ENCODE measurements at regions not wholly inside any gene's neighbourhood (a gene's known extent, or its start where the extent isn't known, plus 50 kb on each side); places are given as distances from the start of the nearest gene placed in this dataset.

DNA sequence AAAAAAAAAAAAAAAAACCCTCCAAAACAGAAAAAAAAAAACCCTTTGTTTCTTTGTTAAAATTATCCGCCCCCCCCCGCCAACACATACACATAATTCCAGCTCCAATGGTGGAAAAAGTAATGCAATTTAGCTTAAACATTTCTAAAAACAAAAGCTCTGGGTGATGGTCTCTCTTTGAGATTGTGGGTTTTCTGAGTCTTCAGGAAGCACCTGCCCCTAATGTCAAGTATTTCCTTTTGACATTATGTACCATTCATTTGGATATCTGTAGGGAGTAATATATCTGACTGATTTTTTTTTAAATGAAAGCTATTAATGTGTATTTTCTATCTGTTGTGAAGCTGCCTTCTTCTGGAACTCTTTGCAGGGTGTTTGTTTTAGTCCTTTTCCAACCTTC, 389.7 kb downstream of the TAF11L14 start:
- no peak for DNase-seq
- H3K4me3 ChIP-seq, result no peak overlapping the region
- TF ChIP-seq, protein P1, sequence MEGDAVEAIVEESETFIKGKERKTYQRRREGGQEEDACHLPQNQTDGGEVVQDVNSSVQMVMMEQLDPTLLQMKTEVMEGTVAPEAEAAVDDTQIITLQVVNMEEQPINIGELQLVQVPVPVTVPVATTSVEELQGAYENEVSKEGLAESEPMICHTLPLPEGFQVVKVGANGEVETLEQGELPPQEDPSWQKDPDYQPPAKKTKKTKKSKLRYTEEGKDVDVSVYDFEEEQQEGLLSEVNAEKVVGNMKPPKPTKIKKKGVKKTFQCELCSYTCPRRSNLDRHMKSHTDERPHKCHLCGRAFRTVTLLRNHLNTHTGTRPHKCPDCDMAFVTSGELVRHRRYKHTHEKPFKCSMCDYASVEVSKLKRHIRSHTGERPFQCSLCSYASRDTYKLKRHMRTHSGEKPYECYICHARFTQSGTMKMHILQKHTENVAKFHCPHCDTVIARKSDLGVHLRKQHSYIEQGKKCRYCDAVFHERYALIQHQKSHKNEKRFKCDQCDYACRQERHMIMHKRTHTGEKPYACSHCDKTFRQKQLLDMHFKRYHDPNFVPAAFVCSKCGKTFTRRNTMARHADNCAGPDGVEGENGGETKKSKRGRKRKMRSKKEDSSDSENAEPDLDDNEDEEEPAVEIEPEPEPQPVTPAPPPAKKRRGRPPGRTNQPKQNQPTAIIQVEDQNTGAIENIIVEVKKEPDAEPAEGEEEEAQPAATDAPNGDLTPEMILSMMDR (IDR thresholded peaks at IDR 0.05), result no peak
- TF ChIP-seq POLR2A (IDR thresholded peaks at IDR 0.05), result no peak
- H3K36me3 ChIP-seq, result no peaks in the 10 kb centered on the region
- H3K27ac ChIP-seq, result no peak overlapping the region
- no peaks in the 10 kb centered on the region for H3K27me3 ChIP-seq
- H3K9me3 ChIP-seq, result no peaks in the 10 kb centered on the region
- no peaks in the 10 kb centered on the region for H3K4me1 ChIP-seq
- intact Hi-C loops (cut with DNase I; ENCODE audit: low total_unique reads), result no loop called here

DNA sequence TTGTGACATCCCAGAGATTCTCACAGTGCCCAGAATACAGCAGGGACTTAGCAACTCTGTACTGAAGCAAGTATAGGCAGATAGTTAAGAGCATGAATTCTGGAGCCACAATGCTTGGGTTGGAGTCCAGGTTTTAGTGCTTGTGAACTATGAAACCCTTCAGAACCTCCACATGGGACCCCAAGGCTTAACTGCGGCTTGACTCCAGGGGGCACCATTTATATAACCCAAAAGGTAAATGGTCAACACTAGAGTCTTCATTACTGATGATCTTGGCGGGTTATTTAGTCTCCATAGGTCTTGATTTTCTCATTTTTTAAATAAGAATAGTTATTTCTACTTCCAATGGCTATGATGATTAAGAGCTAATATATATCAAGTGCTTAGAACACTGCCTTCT, 390.3 kb downstream of the TAF11L14 start:
- TF ChIP-seq, protein P1 (IDR thresholded peaks at IDR 0.05), result no peak
- no peak for TF ChIP-seq POLR2A (IDR thresholded peaks at IDR 0.05)
- Histone ChIP-seq H3K4me3 (no peak overlapping the region), H3K36me3 (no peaks in the 10 kb centered on the region), H3K4me1 (no peaks in the 10 kb centered on the region), H3K27ac (no peak overlapping the region), H3K9me3 (no peaks in the 10 kb centered on the region), H3K27me3 (no peaks in the 10 kb centered on the region)
- intact Hi-C loops (cut with DNase I; ENCODE audit: low total_unique reads), result no loop called here
- DNase-seq, result no peak

DNA sequence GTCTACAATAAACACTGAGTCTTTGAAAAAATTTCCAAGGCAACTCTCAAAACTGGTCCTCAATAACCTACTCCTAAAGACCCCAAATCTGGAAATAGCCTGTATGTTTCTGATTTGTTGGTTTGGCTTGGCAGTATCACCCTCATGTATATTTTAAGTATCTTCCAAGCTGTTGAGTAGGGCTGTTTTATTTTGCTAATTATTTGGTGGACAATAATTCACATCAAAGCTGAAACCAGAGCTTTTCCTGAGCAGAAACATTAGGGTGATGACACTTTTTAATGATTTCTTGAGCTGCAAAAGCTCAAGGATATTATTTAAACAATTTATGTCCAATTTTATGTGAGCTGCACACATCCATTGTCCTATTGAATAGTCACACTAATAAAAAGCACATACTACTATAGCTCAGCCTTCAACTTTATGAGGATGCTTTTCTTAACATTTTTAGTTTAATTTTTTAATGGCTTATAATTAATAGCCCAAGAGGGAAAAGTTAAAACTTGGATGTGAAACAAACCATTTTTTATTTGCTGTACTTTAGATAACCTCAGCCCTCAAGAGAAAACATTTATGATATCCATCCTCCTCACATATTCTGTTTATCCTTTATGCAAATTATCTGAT, 393.1 kb downstream of the TAF11L14 start:
- Histone ChIP-seq H3K9me3 (no peaks in the 10 kb centered on the region), H3K36me3 (no peaks in the 10 kb centered on the region), H3K4me1 (no peaks in the 10 kb centered on the region), H3K4me3 (no peak overlapping the region), H3K27me3 (no peaks in the 10 kb centered on the region), H3K27ac (no peak overlapping the region)
- intact Hi-C loops (cut with DNase I; ENCODE audit: low total_unique reads), result no loop called here
- no peak for DNase-seq
- TF ChIP-seq, protein P1 (IDR thresholded peaks at IDR 0.05), result no peak
- no peak for TF ChIP-seq POLR2A (IDR thresholded peaks at IDR 0.05)

DNA sequence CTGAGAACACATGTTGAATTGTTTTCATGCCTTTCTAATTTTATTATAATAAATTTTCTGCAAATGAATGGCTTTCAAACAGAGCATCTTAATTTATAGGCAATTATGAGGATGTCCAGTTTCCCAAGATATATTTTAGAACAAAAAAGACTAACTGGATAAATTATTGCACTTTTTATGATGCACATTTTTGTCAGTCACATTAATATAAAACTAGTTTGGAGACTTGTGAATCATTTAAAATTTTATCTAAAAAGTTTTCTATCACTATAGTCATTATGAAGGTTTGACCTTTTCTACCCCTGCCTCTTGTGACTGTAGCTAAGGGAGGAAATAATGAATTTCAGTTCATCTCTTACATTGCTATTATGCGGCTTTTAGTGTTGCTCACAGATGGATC, 393.8 kb downstream of the TAF11L14 start:
- no peak for TF ChIP-seq POLR2A (IDR thresholded peaks at IDR 0.05)
- TF ChIP-seq, protein P1 (IDR thresholded peaks at IDR 0.05), result no peak
- no peaks in the 10 kb centered on the region for H3K4me1 ChIP-seq
- H3K27ac ChIP-seq, result no peak overlapping the region
- DNase-seq, result no peak
- H3K9me3 ChIP-seq, result no peaks in the 10 kb centered on the region
- no peaks in the 10 kb centered on the region for H3K27me3 ChIP-seq
- intact Hi-C loops (cut with DNase I; ENCODE audit: low total_unique reads), result no loop called here
- H3K36me3 ChIP-seq, result no peaks in the 10 kb centered on the region
- no peak overlapping the region for H3K4me3 ChIP-seq

DNA sequence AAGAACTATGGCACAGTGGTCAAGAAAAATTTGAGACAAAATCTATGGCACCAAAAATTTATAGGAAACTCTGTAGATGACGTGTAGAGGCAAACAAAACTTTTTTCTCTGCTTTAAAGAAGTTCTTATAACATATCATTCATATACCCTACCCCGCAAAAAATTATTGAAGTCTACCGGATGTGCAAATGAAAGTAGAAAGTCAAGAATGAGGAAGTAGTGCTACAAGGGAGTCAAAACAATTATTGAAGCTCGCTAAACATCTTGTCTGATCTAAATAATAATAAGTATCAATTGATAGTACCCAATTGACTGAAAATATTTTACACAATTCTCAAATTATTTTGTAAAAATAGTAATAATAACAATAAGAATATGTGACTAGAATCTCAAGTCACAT, 398.5 kb downstream of the TAF11L14 start:
- TF ChIP-seq POLR2A (IDR thresholded peaks at IDR 0.05), result no peak
- TF ChIP-seq, protein P1 (IDR thresholded peaks at IDR 0.05), result no peak
- DNase-seq, result no peak
- Histone ChIP-seq H3K36me3 (no peaks in the 10 kb centered on the region), H3K4me1 (no peaks in the 10 kb centered on the region), H3K27ac (no peak overlapping the region), H3K9me3 (no peaks in the 10 kb centered on the region), H3K4me3 (no peak overlapping the region), H3K27me3 (no peaks in the 10 kb centered on the region)
- intact Hi-C loops (cut with DNase I; ENCODE audit: low total_unique reads), result no loop called here

Data from uterus (tissue), 3 donors.